NCI-H146 treated with DMSO at 0.1 percent for 48 hours (cell line): ENCODE measurements at regions not wholly inside any gene's neighbourhood (a gene's known extent, or its start where the extent isn't known, plus 50 kb on each side); places are given as distances from the start of the nearest gene placed in this dataset.
"Not testable (repeated sequence)": the region's sequence is repeated elsewhere in the genome, so short reads cannot be mapped to it uniquely, and the experiment has no call there.

ENCODE experiments used
- DNase-seq: peaks from one replicate; lab custom pipeline; 2025; ENCODE audit not compliant: unreplicated experiment; lab: John Stamatoyannopoulos, UW

- DNase-seq = peak; percentile 29
Observed at GRCh38 chr1:76687307-76688175, 179.7 kb upstream of the ST6GALNAC5 start.

GRCh38 chr1:76690766-76691165 is 176.5 kb upstream of the ST6GALNAC5 start:
- DNase-seq = no peak

- no peak for DNase-seq
Observed at GRCh38 chr1:76695535-76695934, 171.7 kb upstream of the ST6GALNAC5 start.

- no peak for DNase-seq
Observed at GRCh38 chr1:76697361-76697760, 169.9 kb upstream of the ST6GALNAC5 start.

- not testable (repeated sequence) for DNase-seq
Observed at GRCh38 chr1:76699646-76700045, 167.6 kb upstream of the ST6GALNAC5 start.

- DNase-seq = not testable (repeated sequence)
Observed at GRCh38 chr1:76700200-76700599, 167.1 kb upstream of the ST6GALNAC5 start.

GRCh38 chr1:76705560-76705959 is 161.7 kb upstream of the ST6GALNAC5 start:
- DNase-seq = no peak

- DNase-seq = no peak
Observed at GRCh38 chr1:76713535-76713934, 153.7 kb upstream of the ST6GALNAC5 start.

GRCh38 chr1:76715474-76715873 is 151.8 kb upstream of the ST6GALNAC5 start:
- no peak for DNase-seq

- no peak for DNase-seq
Observed at GRCh38 chr1:76723949-76724348, 143.3 kb upstream of the ST6GALNAC5 start.

GRCh38 chr1:76724816-76725215 is 142.5 kb upstream of the ST6GALNAC5 start:
- no peak for DNase-seq

- DNase-seq = no peak
Observed at GRCh38 chr1:76725864-76726619, 141.2 kb upstream of the ST6GALNAC5 start.

GRCh38 chr1:76727520-76727919 is 139.8 kb upstream of the ST6GALNAC5 start:
- no peak for DNase-seq

GRCh38 chr1:76729142-76729541 is 138.1 kb upstream of the ST6GALNAC5 start:
- no peak for DNase-seq

GRCh38 chr1:76730027-76730426 is 137.3 kb upstream of the ST6GALNAC5 start:
- DNase-seq = no peak

GRCh38 chr1:76738355-76738754 is 128.9 kb upstream of the ST6GALNAC5 start:
- DNase-seq = not testable (repeated sequence)

GRCh38 chr1:76740956-76741355 is 126.3 kb upstream of the ST6GALNAC5 start:
- not testable (repeated sequence) for DNase-seq

GRCh38 chr1:76744989-76745388 is 122.3 kb upstream of the ST6GALNAC5 start:
- no peak for DNase-seq

GRCh38 chr1:76746206-76746605 is 121.1 kb upstream of the ST6GALNAC5 start:
- no peak for DNase-seq

GRCh38 chr1:76754730-76755129 is 112.5 kb upstream of the ST6GALNAC5 start:
- no peak for DNase-seq

GRCh38 chr1:76759171-76759860 is 108.0 kb upstream of the ST6GALNAC5 start:
- DNase-seq = no peak
